ENCODE measurements at regions not wholly inside any gene's neighbourhood (a gene's known extent, or its start where the extent isn't known, plus 50 kb on each side); places are given as distances from the start of the nearest gene placed in this dataset.
"Not testable (repeated sequence)": the region's sequence is repeated elsewhere in the genome, so short reads cannot be mapped to it uniquely, and the experiment has no call there.

GRCh38 chr4:52512291-52512690 is 146.8 kb downstream of the USP46 start:
- no peak for DNase-seq (ENCODE audit: low read depth)

GRCh38 chr4:52522093-52522492 is 137.0 kb downstream of the USP46 start:
- DNase-seq (ENCODE audit: low read depth) = not testable (repeated sequence)

- no peak for DNase-seq (ENCODE audit: low read depth)
These were observed 129.1 kb downstream of the USP46 start for GRCh38 chr4:52529983-52530382.

- no peak for DNase-seq (ENCODE audit: low read depth)
These were observed 123.3 kb downstream of the USP46 start for GRCh38 chr4:52535793-52536192.
